ENCODE measurements at regions not wholly inside any gene's neighbourhood (a gene's known extent, or its start where the extent isn't known, plus 50 kb on each side); places are given as distances from the start of the nearest gene placed in this dataset.
A peak's percentile ranks its signal among the peaks of the same experiment; 100 is the strongest.

DNA sequence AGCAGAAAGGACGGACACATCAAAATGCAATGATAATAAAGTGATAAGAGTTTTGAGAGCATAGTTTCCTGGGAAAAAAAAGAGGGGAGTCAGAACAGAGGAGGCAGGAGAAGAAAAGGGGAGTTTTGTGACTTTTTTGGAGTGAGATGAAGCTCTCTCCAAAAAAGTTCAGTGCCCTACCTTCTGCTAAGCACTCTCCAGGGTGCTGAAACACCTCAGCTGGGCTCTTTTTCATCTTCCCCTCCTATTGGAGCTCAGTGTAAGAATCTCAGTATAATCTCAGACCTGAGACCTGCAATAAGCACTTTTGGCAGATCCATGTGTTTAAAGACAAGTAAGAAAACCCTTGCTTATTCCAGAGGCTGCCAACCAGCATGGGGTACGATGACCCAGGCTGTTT, 58.9 kb upstream of the SRRM4 start:
- no peaks in the 10 kb centered on the region for H3K9me3 ChIP-seq (ENCODE audit: control insufficient read depth in 4 of 4, low read length in 3 of 4)
- no peak overlapping the region for H3K9ac ChIP-seq (ENCODE audit: low read depth in 1 of 2, low read length in 2 of 2)
- H3K27me3 ChIP-seq (ENCODE audit: control insufficient read depth in 4 of 4, insufficient read depth in 4 of 4, low read length in 3 of 4) = peaks cover 0 to 4% (median 1%) of the 10 kb centered on the region in 4 donors
- WGBS = 29% methylated on average over 2 of the region's 2 CpGs
- no peak for DNase-seq (ENCODE audit: low spot score)
- no peak overlapping the region for H3K4me3 ChIP-seq (ENCODE audit: low read depth in 1 of 3, low read length in 3 of 3)
- H3K36me3 ChIP-seq (ENCODE audit: control insufficient read depth in 4 of 4, insufficient read depth in 3 of 4, low read depth in 1 of 4, low read length in 3 of 4) = no peaks in the 10 kb centered on the region
- no peaks in the 10 kb centered on the region for H3K4me1 ChIP-seq (ENCODE audit: control insufficient read depth in 4 of 4, insufficient read depth in 4 of 4, low read length in 3 of 4)
- TF ChIP-seq, protein P1, sequence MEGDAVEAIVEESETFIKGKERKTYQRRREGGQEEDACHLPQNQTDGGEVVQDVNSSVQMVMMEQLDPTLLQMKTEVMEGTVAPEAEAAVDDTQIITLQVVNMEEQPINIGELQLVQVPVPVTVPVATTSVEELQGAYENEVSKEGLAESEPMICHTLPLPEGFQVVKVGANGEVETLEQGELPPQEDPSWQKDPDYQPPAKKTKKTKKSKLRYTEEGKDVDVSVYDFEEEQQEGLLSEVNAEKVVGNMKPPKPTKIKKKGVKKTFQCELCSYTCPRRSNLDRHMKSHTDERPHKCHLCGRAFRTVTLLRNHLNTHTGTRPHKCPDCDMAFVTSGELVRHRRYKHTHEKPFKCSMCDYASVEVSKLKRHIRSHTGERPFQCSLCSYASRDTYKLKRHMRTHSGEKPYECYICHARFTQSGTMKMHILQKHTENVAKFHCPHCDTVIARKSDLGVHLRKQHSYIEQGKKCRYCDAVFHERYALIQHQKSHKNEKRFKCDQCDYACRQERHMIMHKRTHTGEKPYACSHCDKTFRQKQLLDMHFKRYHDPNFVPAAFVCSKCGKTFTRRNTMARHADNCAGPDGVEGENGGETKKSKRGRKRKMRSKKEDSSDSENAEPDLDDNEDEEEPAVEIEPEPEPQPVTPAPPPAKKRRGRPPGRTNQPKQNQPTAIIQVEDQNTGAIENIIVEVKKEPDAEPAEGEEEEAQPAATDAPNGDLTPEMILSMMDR (IDR thresholded peaks at IDR 0.05; ENCODE audit: low read depth, low read length, missing input control) = no peak
- TF ChIP-seq, protein P2, sequence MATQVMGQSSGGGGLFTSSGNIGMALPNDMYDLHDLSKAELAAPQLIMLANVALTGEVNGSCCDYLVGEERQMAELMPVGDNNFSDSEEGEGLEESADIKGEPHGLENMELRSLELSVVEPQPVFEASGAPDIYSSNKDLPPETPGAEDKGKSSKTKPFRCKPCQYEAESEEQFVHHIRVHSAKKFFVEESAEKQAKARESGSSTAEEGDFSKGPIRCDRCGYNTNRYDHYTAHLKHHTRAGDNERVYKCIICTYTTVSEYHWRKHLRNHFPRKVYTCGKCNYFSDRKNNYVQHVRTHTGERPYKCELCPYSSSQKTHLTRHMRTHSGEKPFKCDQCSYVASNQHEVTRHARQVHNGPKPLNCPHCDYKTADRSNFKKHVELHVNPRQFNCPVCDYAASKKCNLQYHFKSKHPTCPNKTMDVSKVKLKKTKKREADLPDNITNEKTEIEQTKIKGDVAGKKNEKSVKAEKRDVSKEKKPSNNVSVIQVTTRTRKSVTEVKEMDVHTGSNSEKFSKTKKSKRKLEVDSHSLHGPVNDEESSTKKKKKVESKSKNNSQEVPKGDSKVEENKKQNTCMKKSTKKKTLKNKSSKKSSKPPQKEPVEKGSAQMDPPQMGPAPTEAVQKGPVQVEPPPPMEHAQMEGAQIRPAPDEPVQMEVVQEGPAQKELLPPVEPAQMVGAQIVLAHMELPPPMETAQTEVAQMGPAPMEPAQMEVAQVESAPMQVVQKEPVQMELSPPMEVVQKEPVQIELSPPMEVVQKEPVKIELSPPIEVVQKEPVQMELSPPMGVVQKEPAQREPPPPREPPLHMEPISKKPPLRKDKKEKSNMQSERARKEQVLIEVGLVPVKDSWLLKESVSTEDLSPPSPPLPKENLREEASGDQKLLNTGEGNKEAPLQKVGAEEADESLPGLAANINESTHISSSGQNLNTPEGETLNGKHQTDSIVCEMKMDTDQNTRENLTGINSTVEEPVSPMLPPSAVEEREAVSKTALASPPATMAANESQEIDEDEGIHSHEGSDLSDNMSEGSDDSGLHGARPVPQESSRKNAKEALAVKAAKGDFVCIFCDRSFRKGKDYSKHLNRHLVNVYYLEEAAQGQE (IDR thresholded peaks at IDR 0.05) = peak; percentile 97
- H3K27ac ChIP-seq (ENCODE audit: low read depth in 1 of 2, low read length in 2 of 2) = no peak overlapping the region

DNA sequence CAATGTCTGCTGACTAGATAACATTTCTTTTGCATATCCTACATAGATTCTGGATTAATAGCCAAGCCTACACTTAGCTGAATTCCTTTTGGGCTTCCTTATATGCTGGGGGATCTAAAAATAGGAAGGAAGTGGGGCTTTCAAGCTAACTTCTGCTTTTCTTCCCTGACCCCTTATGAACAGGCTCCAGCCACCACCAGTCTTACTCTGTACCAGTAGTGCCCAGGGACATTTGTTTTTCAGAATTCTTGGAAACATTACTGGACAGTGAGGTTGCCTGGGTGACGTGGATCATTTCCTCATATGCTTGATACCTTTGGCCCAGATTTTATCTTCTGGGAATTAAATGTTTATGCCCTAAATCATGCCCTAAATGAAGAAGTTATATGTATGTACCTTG, 55.9 kb upstream of the SRRM4 start:
- WGBS = 31% methylated on average over 1 of the region's 1 CpG
- Histone ChIP-seq H3K9ac (ENCODE audit: low read depth in 1 of 2, low read length in 2 of 2) (no peak overlapping the region), H3K27me3 (ENCODE audit: control insufficient read depth in 4 of 4, insufficient read depth in 4 of 4, low read length in 3 of 4) (peaks cover 0 to 11% (median under 1%) of the 10 kb centered on the region in 4 donors), H3K4me1 (ENCODE audit: control insufficient read depth in 4 of 4, insufficient read depth in 4 of 4, low read length in 3 of 4) (no peaks in the 10 kb centered on the region), H3K36me3 (ENCODE audit: control insufficient read depth in 4 of 4, insufficient read depth in 3 of 4, low read depth in 1 of 4, low read length in 3 of 4) (no peaks in the 10 kb centered on the region), H3K9me3 (ENCODE audit: control insufficient read depth in 4 of 4, low read length in 3 of 4) (peaks cover 0 to 2% (median 0%) of the 10 kb centered on the region in 4 donors), H3K27ac (ENCODE audit: low read depth in 1 of 2, low read length in 2 of 2) (no peak overlapping the region), H3K4me3 (ENCODE audit: low read depth in 1 of 3, low read length in 3 of 3) (no peak overlapping the region)
- TF ChIP-seq GABPA (IDR thresholded peaks at IDR 0.05 in 1 of 2, conservative IDR thresholded peaks at IDR 0.05 in 1 of 2) (no peak), SP1 (IDR thresholded peaks at IDR 0.05) (no peak), RAD21 (IDR thresholded peaks at IDR 0.05) (no peak), HNF4A (conservative IDR thresholded peaks at IDR 0.05) (no peak), FOXA1 (IDR thresholded peaks at IDR 0.05) (no peak), HNF4G (IDR thresholded peaks at IDR 0.05) (no peak), YY1 (IDR thresholded peaks at IDR 0.05) (no peak), RXRA (IDR thresholded peaks at IDR 0.05) (no peak), NR2F2 (IDR thresholded peaks at IDR 0.05) (no peak)
- TF ChIP-seq, protein P3, sequence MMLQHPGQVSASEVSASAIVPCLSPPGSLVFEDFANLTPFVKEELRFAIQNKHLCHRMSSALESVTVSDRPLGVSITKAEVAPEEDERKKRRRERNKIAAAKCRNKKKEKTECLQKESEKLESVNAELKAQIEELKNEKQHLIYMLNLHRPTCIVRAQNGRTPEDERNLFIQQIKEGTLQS (IDR thresholded peaks at IDR 0.05) = no peak
- TF ChIP-seq, protein P2 (IDR thresholded peaks at IDR 0.05) = no peak
- TF ChIP-seq, protein P4, sequence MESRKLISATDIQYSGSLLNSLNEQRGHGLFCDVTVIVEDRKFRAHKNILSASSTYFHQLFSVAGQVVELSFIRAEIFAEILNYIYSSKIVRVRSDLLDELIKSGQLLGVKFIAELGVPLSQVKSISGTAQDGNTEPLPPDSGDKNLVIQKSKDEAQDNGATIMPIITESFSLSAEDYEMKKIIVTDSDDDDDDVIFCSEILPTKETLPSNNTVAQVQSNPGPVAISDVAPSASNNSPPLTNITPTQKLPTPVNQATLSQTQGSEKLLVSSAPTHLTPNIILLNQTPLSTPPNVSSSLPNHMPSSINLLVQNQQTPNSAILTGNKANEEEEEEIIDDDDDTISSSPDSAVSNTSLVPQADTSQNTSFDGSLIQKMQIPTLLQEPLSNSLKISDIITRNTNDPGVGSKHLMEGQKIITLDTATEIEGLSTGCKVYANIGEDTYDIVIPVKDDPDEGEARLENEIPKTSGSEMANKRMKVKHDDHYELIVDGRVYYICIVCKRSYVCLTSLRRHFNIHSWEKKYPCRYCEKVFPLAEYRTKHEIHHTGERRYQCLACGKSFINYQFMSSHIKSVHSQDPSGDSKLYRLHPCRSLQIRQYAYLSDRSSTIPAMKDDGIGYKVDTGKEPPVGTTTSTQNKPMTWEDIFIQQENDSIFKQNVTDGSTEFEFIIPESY (IDR thresholded peaks at IDR 0.05) = no peak
- DNase-seq (ENCODE audit: low spot score) = no peak
